PC-9 (cell line): ENCODE measurements at regions not wholly inside any gene's neighbourhood (a gene's known extent, or its start where the extent isn't known, plus 50 kb on each side); places are given as distances from the start of the nearest gene placed in this dataset.

ENCODE experiments used
- CTCF ChIP-seq: fragments of 200-600 bp; sonication (generic); conservative IDR thresholded peaks from 2 replicates; pipeline ENCODE4 v1.6.1; 2017; ENCODE audit warnings: mixed run types, antibody characterized with exemption, mild to moderate bottlenecking, moderate library complexity
- EZH2 ChIP-seq: fragments of 200-600 bp; sonication (generic); IDR thresholded peaks from 2 replicates; pipeline ENCODE4 v1.8.0; 2017; ENCODE audit warnings: antibody characterized with exemption, low read depth

DNA sequence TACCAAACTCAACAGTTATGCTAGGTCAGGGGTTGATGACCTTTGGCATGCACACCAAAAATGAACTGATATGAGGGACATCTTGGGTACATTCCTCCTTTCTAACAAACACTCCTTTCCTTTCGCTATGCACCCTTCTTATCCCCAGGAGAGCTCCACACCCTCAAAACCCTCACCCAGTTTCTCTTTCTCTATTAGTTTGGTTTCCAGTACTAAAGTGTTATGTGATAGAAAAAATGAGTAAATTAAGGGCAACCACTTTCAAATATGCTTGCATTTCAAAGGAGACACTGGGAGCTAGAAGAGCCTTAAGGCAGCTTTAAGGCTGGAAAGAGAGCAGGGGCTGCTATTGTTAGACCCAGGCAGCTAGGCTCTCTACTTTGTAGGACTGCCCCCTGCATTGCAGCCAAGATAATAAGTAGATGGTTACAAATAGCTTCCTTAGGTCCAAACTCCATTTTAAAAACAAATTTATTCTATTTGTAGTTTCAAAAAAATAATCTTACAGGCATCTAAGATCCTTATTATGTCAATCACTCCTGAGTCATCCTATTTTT is 244.3 kb downstream of the ZIC1 start:
- TF ChIP-seq EZH2, result no peak
- no peak for TF ChIP-seq CTCF
